Suprapubic skin (tissue), 4 donors: ENCODE measurements at regions not wholly inside any gene's neighbourhood (a gene's known extent, or its start where the extent isn't known, plus 50 kb on each side); places are given as distances from the start of the nearest gene placed in this dataset.

ENCODE experiments used
- DNase-seq, 2 donors: peaks; one replicate each; pipeline ENCODE4 v3.0.0-alpha.2; 2019; ENCODE audit warnings: low spot score in 2 of 2
- H3K27ac ChIP-seq: fragments of 200-600 bp; sonication (generic); one replicate; pipeline ENCODE4 v1.5.1; 2019
- H3K27me3 ChIP-seq: fragments of 200-600 bp; sonication (generic); one replicate; pipeline ENCODE4 v1.5.1; 2019
- H3K36me3 ChIP-seq: fragments of 200-600 bp; sonication (generic); one replicate; pipeline ENCODE4 v1.5.1; 2019
- H3K4me1 ChIP-seq: fragments of 200-600 bp; sonication (generic); one replicate; pipeline ENCODE4 v1.5.1; 2019
- H3K4me3 ChIP-seq: fragments of 200-600 bp; sonication (generic); one replicate; pipeline ENCODE4 v1.5.1; 2019; ENCODE audit warnings: mild to moderate bottlenecking
- H3K9me3 ChIP-seq: fragments of 200-600 bp; sonication (generic); one replicate; pipeline ENCODE4 v1.5.1; 2019
- CTCF ChIP-seq, 2 donors: fragments of 200-600 bp in 1 of 2; fragments of 450-650 bp in 1 of 2; sonication (generic) in 1 of 2; IDR thresholded peaks; one replicate each; pipeline ENCODE4 v1.5.1; 2016 to 2019; ENCODE audit warnings: antibody characterized with exemption in 2 of 2, mild to moderate bottlenecking in 1 of 2, moderate library complexity in 1 of 2
- EP300 ChIP-seq: sonication (generic); formaldehyde crosslinking; IDR thresholded peaks from one replicate; pipeline ENCODE4 v1.6.1; 2017; ENCODE audit warnings: antibody characterized with exemption
- POLR2A ChIP-seq, 2 donors: fragments of 450-650 bp; IDR thresholded peaks; one replicate each; pipeline ENCODE4 v1.6.1; 2017; ENCODE audit warnings: antibody characterized with exemption in 2 of 2, mild to moderate bottlenecking in 2 of 2, moderate library complexity in 2 of 2
- POLR2AphosphoS5 ChIP-seq, 3 donors: sonication (generic); formaldehyde crosslinking; IDR thresholded peaks; one replicate each; pipeline ENCODE4 v1.6.1; 2017; ENCODE audit warnings: antibody characterized with exemption in 3 of 3
- WGBS: methylation state at CpG from one replicate; pipeline ENCODE4 v1.1.5; 2018; 5-methylcytosine and 5-hydroxymethylcytosine counted together

GRCh38 chr18:67670024-67670543 is 153.6 kb upstream of the DSEL start:
- Histone ChIP-seq H3K27ac (no peak overlapping the region), H3K9me3 (no peaks in the 10 kb centered on the region), H3K36me3 (no peaks in the 10 kb centered on the region), H3K4me3 (no peak overlapping the region), H3K27me3 (no peaks in the 10 kb centered on the region), H3K4me1 (no peaks in the 10 kb centered on the region)
- TF ChIP-seq POLR2A (IDR thresholded peaks at IDR 0.05) (no peak), EP300 (no peak), POLR2AphosphoS5 (IDR thresholded peaks at IDR 0.05) (no peak), CTCF (IDR thresholded peaks at IDR 0.05) (no peak)
- 70% methylated on average over 2 of the region's 2 CpGs for WGBS
- DNase-seq: no peak

GRCh38 chr18:67665266-67665665 is 148.7 kb upstream of the DSEL start:
- no peak overlapping the region for H3K27ac ChIP-seq
- H3K27me3 ChIP-seq: no peaks in the 10 kb centered on the region
- H3K4me3 ChIP-seq: no peak overlapping the region
- H3K36me3 ChIP-seq: no peaks in the 10 kb centered on the region
- no peaks in the 10 kb centered on the region for H3K9me3 ChIP-seq
- no peaks in the 10 kb centered on the region for H3K4me1 ChIP-seq
- WGBS: 68% methylated on average over 4 of the region's 4 CpGs
- DNase-seq: no peak
- no peak for TF ChIP-seq CTCF (IDR thresholded peaks at IDR 0.05)

GRCh38 chr18:67662996-67663395 is 146.5 kb upstream of the DSEL start:
- Histone ChIP-seq H3K27me3 (no peaks in the 10 kb centered on the region), H3K9me3 (no peaks in the 10 kb centered on the region), H3K36me3 (no peaks in the 10 kb centered on the region), H3K4me3 (no peak overlapping the region), H3K27ac (no peak overlapping the region), H3K4me1 (no peaks in the 10 kb centered on the region)
- TF ChIP-seq POLR2A (IDR thresholded peaks at IDR 0.05): no peak
- no peak for TF ChIP-seq POLR2AphosphoS5 (IDR thresholded peaks at IDR 0.05)
- no peak for TF ChIP-seq CTCF (IDR thresholded peaks at IDR 0.05)
- no peak for TF ChIP-seq EP300
- DNase-seq: no peak

GRCh38 chr18:67661555-67661954 is 145.0 kb upstream of the DSEL start:
- no peaks in the 10 kb centered on the region for H3K9me3 ChIP-seq
- H3K4me3 ChIP-seq: no peak overlapping the region
- no peak for DNase-seq
- H3K27ac ChIP-seq: no peak overlapping the region
- no peaks in the 10 kb centered on the region for H3K4me1 ChIP-seq
- 71% methylated on average over 2 of the region's 2 CpGs for WGBS
- no peaks in the 10 kb centered on the region for H3K27me3 ChIP-seq
- no peaks in the 10 kb centered on the region for H3K36me3 ChIP-seq
- TF ChIP-seq POLR2AphosphoS5 (IDR thresholded peaks at IDR 0.05): no peak

- WGBS: 92% methylated on average over 4 of the region's 4 CpGs
- H3K4me3 ChIP-seq: no peak overlapping the region
These were observed 137.6 kb upstream of the DSEL start for GRCh38 chr18:67654101-67654500.

More at GRCh38 chr18:67654101-67654500, 137.6 kb upstream of the DSEL start:
- Histone ChIP-seq H3K9me3 (no peaks in the 10 kb centered on the region), H3K27me3 (no peaks in the 10 kb centered on the region), H3K4me1 (peaks cover 3% of the 10 kb centered on the region), H3K27ac (no peak overlapping the region), H3K36me3 (no peaks in the 10 kb centered on the region)
- no peak for TF ChIP-seq EP300
- no peak for TF ChIP-seq POLR2A (IDR thresholded peaks at IDR 0.05)
- no peak for TF ChIP-seq CTCF (IDR thresholded peaks at IDR 0.05)
- TF ChIP-seq POLR2AphosphoS5 (IDR thresholded peaks at IDR 0.05): no peak
- DNase-seq: no peak
